OCI-LY1 (cell line): ENCODE measurements at regions not wholly inside any gene's neighbourhood (a gene's known extent, or its start where the extent isn't known, plus 50 kb on each side); places are given as distances from the start of the nearest gene placed in this dataset.

Source experiments
- EZH2 ChIP-seq: fragments of 200-600 bp; sonication (generic), shearing (Covaris generic); IDR thresholded peaks from 2 replicates; pipeline ENCODE4 v1.8.0; 2017; ENCODE audit warnings: borderline replicate concordance, mixed run types, mild to moderate bottlenecking, antibody characterized with exemption, low read length, moderate library complexity, mixed read lengths
- TF ChIP-seq, protein P1 (sequence below): fragments of 200-600 bp; sonication (generic), shearing (Covaris generic); IDR thresholded peaks from 2 replicates; pipeline ENCODE4 v1.5.1; 2017; ENCODE audit warnings: mild to moderate bottlenecking, antibody characterized with exemption, low read length, moderate library complexity, mixed read lengths

DNA sequence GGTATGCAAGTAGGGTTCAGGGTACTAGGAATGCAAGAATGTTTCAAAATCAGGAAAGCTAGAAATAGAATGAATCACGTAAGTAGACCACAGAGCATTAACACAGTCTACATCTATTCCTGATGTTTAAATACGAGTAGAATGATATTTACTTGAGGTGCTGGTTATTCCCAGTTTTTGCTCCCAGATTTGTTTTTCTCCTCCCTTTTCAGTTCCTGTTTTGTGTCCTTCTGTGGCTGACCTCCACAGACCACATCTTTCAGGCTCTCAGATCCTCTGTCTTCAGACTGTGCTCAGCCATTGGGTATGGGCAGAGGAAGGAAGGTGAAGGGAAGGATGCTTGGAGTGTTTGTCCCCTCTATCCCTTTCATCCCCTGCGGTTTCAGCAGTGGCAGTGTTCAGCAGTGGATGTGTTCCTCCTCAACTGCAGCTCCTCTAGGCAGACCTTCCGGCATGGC, 276.6 kb downstream of the ZNF621 start:
- TF ChIP-seq, protein P1, sequence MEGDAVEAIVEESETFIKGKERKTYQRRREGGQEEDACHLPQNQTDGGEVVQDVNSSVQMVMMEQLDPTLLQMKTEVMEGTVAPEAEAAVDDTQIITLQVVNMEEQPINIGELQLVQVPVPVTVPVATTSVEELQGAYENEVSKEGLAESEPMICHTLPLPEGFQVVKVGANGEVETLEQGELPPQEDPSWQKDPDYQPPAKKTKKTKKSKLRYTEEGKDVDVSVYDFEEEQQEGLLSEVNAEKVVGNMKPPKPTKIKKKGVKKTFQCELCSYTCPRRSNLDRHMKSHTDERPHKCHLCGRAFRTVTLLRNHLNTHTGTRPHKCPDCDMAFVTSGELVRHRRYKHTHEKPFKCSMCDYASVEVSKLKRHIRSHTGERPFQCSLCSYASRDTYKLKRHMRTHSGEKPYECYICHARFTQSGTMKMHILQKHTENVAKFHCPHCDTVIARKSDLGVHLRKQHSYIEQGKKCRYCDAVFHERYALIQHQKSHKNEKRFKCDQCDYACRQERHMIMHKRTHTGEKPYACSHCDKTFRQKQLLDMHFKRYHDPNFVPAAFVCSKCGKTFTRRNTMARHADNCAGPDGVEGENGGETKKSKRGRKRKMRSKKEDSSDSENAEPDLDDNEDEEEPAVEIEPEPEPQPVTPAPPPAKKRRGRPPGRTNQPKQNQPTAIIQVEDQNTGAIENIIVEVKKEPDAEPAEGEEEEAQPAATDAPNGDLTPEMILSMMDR: no peak
- no peak for TF ChIP-seq EZH2
